ENCODE measurements at regions not wholly inside any gene's neighbourhood (a gene's known extent, or its start where the extent isn't known, plus 50 kb on each side); places are given as distances from the start of the nearest gene placed in this dataset.
A peak's percentile ranks its signal among the peaks of the same experiment; 100 is the strongest.

GRCh38 chr13:70874636-70875035 lies 766.4 kb upstream of the KLHL1 start:
- DNase-seq: no peak

GRCh38 chr13:70864731-70865130 lies 756.5 kb upstream of the KLHL1 start:
- no peak for DNase-seq

- DNase-seq: peak in 2 of 3 experiments; percentile 14 to 47
Observed at GRCh38 chr13:70856711-70857110, 748.5 kb upstream of the KLHL1 start.

- DNase-seq: no peak
Observed at GRCh38 chr13:70856025-70856424, 747.8 kb upstream of the KLHL1 start.

- DNase-seq: no peak
Observed at GRCh38 chr13:70849222-70849621, 741.0 kb upstream of the KLHL1 start.

- DNase-seq: no peak
Observed at GRCh38 chr13:70844391-70845108, 736.3 kb upstream of the KLHL1 start.

GRCh38 chr13:70842062-70842644 lies 733.9 kb upstream of the KLHL1 start:
- no peak for DNase-seq

- DNase-seq: no peak
Observed at GRCh38 chr13:70841240-70842061, 733.2 kb upstream of the KLHL1 start.

GRCh38 chr13:70835371-70835770 lies 727.1 kb upstream of the KLHL1 start:
- no peak for DNase-seq

GRCh38 chr13:70829748-70830147 lies 721.5 kb upstream of the KLHL1 start:
- peak in 1 of 3 experiments; percentile 30 for DNase-seq

GRCh38 chr13:70817576-70817975 lies 709.3 kb upstream of the KLHL1 start:
- DNase-seq: no peak

GRCh38 chr13:70816853-70817252 lies 708.6 kb upstream of the KLHL1 start:
- no peak for DNase-seq

- no peak for DNase-seq
Observed at GRCh38 chr13:70814684-70815083, 706.4 kb upstream of the KLHL1 start.

- no peak for DNase-seq
Observed at GRCh38 chr13:70812481-70812880, 704.2 kb upstream of the KLHL1 start.

- DNase-seq: no peak
Observed at GRCh38 chr13:70809588-70809987, 701.3 kb upstream of the KLHL1 start.

- DNase-seq: no peak
Observed at GRCh38 chr13:70798385-70798784, 690.1 kb upstream of the KLHL1 start.

GRCh38 chr13:70795484-70795883 lies 687.2 kb upstream of the KLHL1 start:
- DNase-seq: no peak

GRCh38 chr13:70792121-70792520 lies 683.9 kb upstream of the KLHL1 start:
- DNase-seq: no peak

- no peak for DNase-seq
Observed at GRCh38 chr13:70789751-70790150, 681.5 kb upstream of the KLHL1 start.

GRCh38 chr13:70788074-70788473 lies 679.8 kb upstream of the KLHL1 start:
- peak in 2 of 3 experiments; percentile 25 to 61 for DNase-seq

GRCh38 chr13:70784207-70784989 lies 676.1 kb upstream of the KLHL1 start:
- peak in 1 of 3 experiments; percentile 60 for DNase-seq

- no peak for DNase-seq
Observed at GRCh38 chr13:70769817-70770216, 661.6 kb upstream of the KLHL1 start.

GRCh38 chr13:70758932-70759331 lies 650.7 kb upstream of the KLHL1 start:
- DNase-seq: no peak
